Choroid plexus epithelial cell (primary cell): ENCODE measurements at regions not wholly inside any gene's neighbourhood (a gene's known extent, or its start where the extent isn't known, plus 50 kb on each side); places are given as distances from the start of the nearest gene placed in this dataset.
"Not testable (repeated sequence)": the region's sequence is repeated elsewhere in the genome, so short reads cannot be mapped to it uniquely, and the experiment has no call there.

Source experiments
- DNase-seq: peaks from one replicate; pipeline ENCODE4 v3.0.0-alpha.2; 2010; ENCODE audit warnings: low read depth
- H3K4me3 ChIP-seq: 2 replicates; pipeline ENCODE4 v1.5.1; 2011; ENCODE audit warnings: low read depth, mild to moderate bottlenecking, control low read depth, low read length, moderate library complexity
- TF ChIP-seq, protein P1 (sequence below): conservative IDR thresholded peaks from 2 replicates; pipeline ENCODE4 v1.5.1; 2011; ENCODE audit warnings: low read depth, mild to moderate bottlenecking, control low read depth, inconsistent platforms, low read length, moderate library complexity

DNA sequence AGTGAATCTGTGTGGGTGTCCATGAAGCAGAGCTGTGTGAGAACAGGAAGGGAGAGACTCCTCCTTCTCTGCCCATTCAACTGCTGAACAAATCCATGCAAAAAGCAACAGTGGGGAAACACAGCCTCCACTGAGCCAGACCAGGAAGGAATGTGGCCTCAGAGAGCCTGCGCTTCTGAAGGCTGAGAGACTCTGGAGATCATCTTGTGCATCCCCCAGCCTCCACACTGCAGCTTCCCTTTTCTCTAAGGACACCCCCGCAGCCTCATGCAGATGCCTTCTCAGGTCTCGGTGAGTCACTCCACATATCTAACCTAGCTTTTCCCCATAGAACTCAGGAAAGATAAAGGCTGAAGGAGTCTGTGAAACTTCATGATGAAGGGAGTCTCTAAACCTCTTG lies 402.9 kb downstream of the TNS1 start:
- no peak overlapping the region for H3K4me3 ChIP-seq
- TF ChIP-seq, protein P1, sequence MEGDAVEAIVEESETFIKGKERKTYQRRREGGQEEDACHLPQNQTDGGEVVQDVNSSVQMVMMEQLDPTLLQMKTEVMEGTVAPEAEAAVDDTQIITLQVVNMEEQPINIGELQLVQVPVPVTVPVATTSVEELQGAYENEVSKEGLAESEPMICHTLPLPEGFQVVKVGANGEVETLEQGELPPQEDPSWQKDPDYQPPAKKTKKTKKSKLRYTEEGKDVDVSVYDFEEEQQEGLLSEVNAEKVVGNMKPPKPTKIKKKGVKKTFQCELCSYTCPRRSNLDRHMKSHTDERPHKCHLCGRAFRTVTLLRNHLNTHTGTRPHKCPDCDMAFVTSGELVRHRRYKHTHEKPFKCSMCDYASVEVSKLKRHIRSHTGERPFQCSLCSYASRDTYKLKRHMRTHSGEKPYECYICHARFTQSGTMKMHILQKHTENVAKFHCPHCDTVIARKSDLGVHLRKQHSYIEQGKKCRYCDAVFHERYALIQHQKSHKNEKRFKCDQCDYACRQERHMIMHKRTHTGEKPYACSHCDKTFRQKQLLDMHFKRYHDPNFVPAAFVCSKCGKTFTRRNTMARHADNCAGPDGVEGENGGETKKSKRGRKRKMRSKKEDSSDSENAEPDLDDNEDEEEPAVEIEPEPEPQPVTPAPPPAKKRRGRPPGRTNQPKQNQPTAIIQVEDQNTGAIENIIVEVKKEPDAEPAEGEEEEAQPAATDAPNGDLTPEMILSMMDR, result no peak
- no peak for DNase-seq

DNA sequence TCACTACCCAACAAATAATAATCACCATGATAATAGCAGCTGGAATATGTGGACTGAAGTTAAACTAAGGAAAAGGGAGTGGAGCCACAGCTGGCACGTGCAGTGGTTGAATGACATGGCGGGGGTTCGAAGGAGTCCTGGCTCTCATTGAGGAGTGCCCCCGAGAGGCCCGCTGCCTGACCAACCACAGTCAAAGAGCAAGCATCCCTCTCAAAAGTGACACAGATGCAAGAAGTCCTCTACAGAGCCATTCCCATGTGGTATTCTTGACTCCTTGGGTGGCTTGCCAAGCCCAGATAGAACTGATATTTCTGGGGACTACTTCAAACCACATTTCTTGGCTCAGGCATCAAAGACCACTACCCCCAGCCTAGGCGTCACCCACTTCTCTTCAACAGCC lies 405.1 kb downstream of the TNS1 start:
- no peak overlapping the region for H3K4me3 ChIP-seq
- no peak for DNase-seq
- TF ChIP-seq, protein P1, result no peak

DNA sequence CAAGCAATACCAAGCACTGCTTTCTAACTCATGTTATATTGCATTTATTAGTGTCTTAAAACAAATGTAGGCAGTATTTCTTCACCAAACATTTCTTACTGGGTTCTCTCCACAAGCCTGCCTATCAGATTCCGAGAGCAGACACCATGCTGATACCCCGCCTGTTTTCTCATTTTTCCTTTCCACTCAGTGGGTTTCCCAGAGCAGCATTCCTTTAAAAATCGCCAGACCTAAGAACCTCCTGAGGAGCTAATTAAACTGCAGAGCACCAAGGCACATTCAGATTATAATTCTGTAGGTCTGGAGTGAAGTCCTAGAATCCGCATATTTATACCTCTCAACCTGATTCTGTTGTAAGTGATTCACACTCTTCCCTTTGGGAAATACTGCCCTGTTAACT lies 405.6 kb downstream of the TNS1 start:
- DNase-seq, result no peak
- TF ChIP-seq, protein P1, result no peak
- H3K4me3 ChIP-seq, result no peak overlapping the region

DNA sequence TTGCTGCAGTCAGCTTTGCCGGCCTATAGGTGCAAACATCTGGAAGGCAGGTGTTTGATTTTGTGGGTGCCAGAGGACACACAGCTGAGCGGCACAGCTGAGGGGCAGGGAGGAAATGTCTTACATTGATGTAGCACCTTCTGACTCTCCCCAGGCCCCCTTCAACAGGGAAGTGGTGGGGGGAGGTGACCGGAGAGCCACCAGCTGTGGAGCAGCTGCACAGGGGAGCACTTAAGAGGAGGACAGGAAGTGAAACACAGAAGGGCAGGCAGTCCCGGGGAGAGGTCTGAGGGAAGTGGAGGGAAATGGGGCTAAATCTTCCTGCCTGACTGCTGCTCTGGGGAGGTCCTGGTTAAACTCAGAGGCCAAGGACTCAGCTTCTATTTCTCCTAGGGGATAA lies 409.1 kb downstream of the TNS1 start:
- TF ChIP-seq, protein P1, result no peak
- no peak for DNase-seq
- no peak overlapping the region for H3K4me3 ChIP-seq

DNA sequence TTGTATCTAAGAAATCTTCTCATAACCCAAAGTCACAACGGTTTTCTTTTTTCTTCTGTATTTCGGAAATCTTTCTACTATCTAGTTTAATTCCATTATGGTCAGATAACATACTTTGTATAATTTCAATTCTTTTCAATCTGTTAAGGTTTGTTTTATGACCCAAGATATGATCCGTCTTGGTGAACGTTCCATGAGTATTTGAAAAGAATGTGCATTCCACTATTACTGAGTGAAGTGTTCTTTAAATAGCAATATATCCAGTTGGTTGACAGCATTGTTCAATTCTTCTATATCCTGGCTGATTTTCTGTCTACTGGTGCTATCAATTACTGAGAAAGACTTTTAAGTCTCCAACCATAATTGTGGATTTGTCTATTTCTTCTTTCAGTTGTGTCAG lies 414.5 kb downstream of the TNS1 start:
- DNase-seq, result no peak
- no peak overlapping the region for H3K4me3 ChIP-seq
- TF ChIP-seq, protein P1, result no peak

DNA sequence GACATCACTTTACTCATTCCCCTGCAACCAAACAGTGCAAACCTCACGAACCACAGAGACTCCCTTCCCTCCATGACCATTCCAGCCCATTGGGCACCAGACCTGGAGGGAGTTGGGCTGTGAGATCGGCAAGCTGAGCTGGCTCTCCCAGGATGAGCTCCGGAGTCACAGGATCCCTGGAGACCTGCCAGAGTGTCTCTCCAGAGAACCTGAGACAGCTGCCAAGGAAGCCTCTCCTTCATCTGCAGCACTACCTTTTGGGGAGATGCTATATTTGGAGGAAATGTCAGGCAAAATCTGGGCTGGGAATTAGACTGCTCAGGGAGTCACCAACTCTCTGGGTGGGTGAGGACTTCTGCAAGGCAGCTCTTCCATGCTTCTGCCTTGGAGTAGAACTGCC lies 417.4 kb downstream of the TNS1 start:
- TF ChIP-seq, protein P1, result no peak
- H3K4me3 ChIP-seq, result no peak overlapping the region
- DNase-seq, result no peak

DNA sequence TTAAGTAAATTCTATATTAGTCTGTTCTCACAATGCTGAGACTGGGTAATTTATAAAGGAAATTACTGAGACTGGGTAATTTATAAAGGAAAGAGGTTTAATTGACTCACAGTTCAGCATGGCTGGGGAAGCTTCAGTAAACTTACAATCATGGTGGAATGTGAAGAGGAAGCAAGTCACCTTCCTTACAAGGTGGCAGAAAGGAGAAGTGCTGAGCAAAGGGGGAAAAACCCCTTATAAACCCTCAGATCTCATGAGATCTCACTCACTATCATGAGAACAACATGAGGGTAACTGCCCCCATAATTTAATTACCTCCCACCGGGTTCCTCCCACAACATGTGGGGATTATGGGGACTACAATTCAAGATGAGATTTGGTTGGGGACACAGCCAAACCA lies 422.4 kb downstream of the TNS1 start:
- DNase-seq, H3K4me3 ChIP-seq: not testable (repeated sequence)

DNA sequence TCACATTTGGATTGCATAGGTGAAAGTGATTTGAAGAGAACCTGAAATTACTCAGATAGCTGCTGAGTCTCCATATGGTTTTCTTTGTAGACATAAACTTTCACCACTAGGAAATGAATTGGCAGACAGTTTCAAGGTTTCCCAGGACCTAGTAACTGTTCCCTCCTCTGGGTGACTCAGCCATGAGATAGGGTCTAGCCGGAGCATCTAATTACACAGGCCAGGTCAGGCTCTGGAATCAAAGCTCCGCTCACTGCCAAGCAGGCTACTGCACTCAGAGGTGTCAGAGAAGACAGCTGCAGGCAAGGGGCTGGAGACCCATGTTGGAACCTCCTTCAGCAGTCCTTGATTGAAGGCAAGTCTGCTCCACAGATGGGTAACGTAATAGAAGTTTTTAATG lies 429.2 kb downstream of the TNS1 start:
- TF ChIP-seq, protein P1, result peak; percentile 4

More for the DNA sequence above, 429.2 kb downstream of the TNS1 start:
- no peak overlapping the region for H3K4me3 ChIP-seq
- DNase-seq, result peak; percentile 70
